MM.1S (cell line): ENCODE measurements at regions not wholly inside any gene's neighbourhood (a gene's known extent, or its start where the extent isn't known, plus 50 kb on each side); places are given as distances from the start of the nearest gene placed in this dataset.

Experiments
- DNase-seq: peaks from one replicate; pipeline ENCODE4 v3.0.0-alpha.2; 2015
- H2AFZ ChIP-seq: fragments of 300-600 bp; sonication (generic); 2 replicates; pipeline ENCODE4 v1.6.0; 2016; ENCODE audit warnings: antibody characterized with exemption, low read length
- H3F3A ChIP-seq: fragments of 300-600 bp; sonication (generic); 2 replicates; pipeline ENCODE4 v1.6.1; 2016; ENCODE audit warnings: mild to moderate bottlenecking, antibody characterized with exemption, low read length, moderate library complexity, mixed read lengths; ENCODE audit not compliant: insufficient read depth
- H3K27ac ChIP-seq: fragments of 300-600 bp; sonication (generic); 2 replicates; pipeline ENCODE4 v1.5.1; 2016; ENCODE audit warnings: mild to moderate bottlenecking, low read length
- H3K27me3 ChIP-seq: fragments of 300-600 bp; sonication (generic); replicated peaks from 2 replicates; pipeline ENCODE4 v1.6.0; 2016; ENCODE audit warnings: low read length; ENCODE audit not compliant: insufficient read depth
- H3K36me3 ChIP-seq: fragments of 300-600 bp; sonication (generic); replicated peaks from 2 replicates; pipeline ENCODE4 v1.6.1; 2016; ENCODE audit warnings: mild to moderate bottlenecking, low read length, mixed read lengths; ENCODE audit not compliant: insufficient read depth
- H3K4me1 ChIP-seq: fragments of 300-600 bp; sonication (generic); 2 replicates; pipeline ENCODE4 v1.6.1; 2016; ENCODE audit warnings: low read length, mixed read lengths
- H3K4me2 ChIP-seq: fragments of 300-600 bp; sonication (generic); 2 replicates; pipeline ENCODE4 v1.6.0; 2016; ENCODE audit warnings: low read depth, low read length
- H3K4me3 ChIP-seq: fragments of 300-600 bp; sonication (generic); 2 replicates; pipeline ENCODE4 v1.5.1; 2016; ENCODE audit warnings: low read length, mixed read lengths
- H3K79me2 ChIP-seq: fragments of 300-600 bp; sonication (generic); 2 replicates; pipeline ENCODE4 v1.6.1; 2016; ENCODE audit warnings: mixed run types, low read length, mixed read lengths
- H3K9ac ChIP-seq: fragments of 300-600 bp; sonication (generic); 2 replicates; pipeline ENCODE4 v1.6.1; 2016; ENCODE audit warnings: low read length, mixed read lengths
- H3K9me2 ChIP-seq: fragments of 300-600 bp; sonication (generic); replicated peaks from 2 replicates; pipeline ENCODE4 v1.6.1; 2016; ENCODE audit warnings: mild to moderate bottlenecking, low read length, mixed read lengths; ENCODE audit not compliant: insufficient read depth
- H3K9me3 ChIP-seq: fragments of 300-600 bp; sonication (generic); replicated peaks from 2 replicates; pipeline ENCODE4 v1.6.1; 2016; ENCODE audit warnings: mild to moderate bottlenecking, low read length, mixed read lengths; ENCODE audit not compliant: insufficient read depth
- H4K20me1 ChIP-seq: fragments of 300-600 bp; sonication (generic); 2 replicates; pipeline ENCODE4 v1.6.1; 2016; ENCODE audit warnings: mild to moderate bottlenecking, low read length, moderate library complexity, mixed read lengths; ENCODE audit not compliant: insufficient read depth
- CTCF ChIP-seq: fragments of 300-600 bp; sonication (generic); IDR thresholded peaks from 2 replicates; pipeline ENCODE4 v1.5.1; 2016; ENCODE audit warnings: antibody characterized with exemption, low read length, mixed read lengths
- EZH2 ChIP-seq: fragments of 300-600 bp; sonication (generic); optimal IDR thresholded peaks from 2 replicates; pipeline ENCODE3; 2017; ENCODE audit warnings: low read depth, mild to moderate bottlenecking, antibody characterized with exemption, low read length, mixed read lengths
- EZH2phosphoT487 ChIP-seq: fragments of 300-600 bp; sonication (generic); IDR thresholded peaks from 2 replicates; pipeline ENCODE4 v1.6.1; 2018; ENCODE audit warnings: antibody characterized with exemption, low read length

DNA sequence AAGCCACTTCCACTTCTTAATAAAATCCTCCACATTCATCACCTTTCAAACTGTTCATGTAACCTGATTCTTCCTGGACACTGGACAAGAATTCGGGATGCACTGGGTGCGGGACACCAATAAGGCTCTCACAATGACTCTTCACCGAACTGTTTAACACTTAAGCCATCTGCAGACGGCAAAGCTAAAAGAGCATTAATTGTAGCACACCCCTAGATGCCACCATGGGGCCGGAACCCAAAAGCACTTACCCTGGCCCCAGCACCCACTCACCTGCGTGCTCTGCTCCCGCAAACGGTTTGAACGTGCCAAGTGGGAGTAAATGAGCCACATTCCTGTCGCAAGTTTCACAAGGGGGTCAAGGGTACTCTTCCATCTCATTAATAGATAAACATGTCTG, 254.3 kb upstream of the PRR20A start:
- Histone ChIP-seq H3K9me2 (no peaks in the 10 kb centered on the region), H3K4me3 (no peak overlapping the region), H3K79me2 (no peaks in the 10 kb centered on the region), H3K36me3 (no peaks in the 10 kb centered on the region), H2AFZ (no peak overlapping the region), H4K20me1 (no peaks in the 10 kb centered on the region), H3K27ac (no peak overlapping the region), H3K4me2 (no peak overlapping the region), H3K27me3 (no peaks in the 10 kb centered on the region), H3K9ac (no peak overlapping the region), H3K9me3 (no peaks in the 10 kb centered on the region), H3F3A (no peaks in the 10 kb centered on the region), H3K4me1 (no peaks in the 10 kb centered on the region)
- DNase-seq: no peak
- no peak for TF ChIP-seq EZH2phosphoT487
- TF ChIP-seq EZH2: no peak
- no peak for TF ChIP-seq CTCF

GRCh38 chr13:56888455-56888854, 252.3 kb upstream of the PRR20A start:
- no peak for DNase-seq
- no peak overlapping the region for H2AFZ ChIP-seq
- no peaks in the 10 kb centered on the region for H3F3A ChIP-seq
- H3K9me3 ChIP-seq: no peaks in the 10 kb centered on the region
- H3K4me2 ChIP-seq: no peak overlapping the region
- no peaks in the 10 kb centered on the region for H3K4me1 ChIP-seq
- H3K9ac ChIP-seq: no peak overlapping the region
- H3K27me3 ChIP-seq: no peaks in the 10 kb centered on the region
- no peaks in the 10 kb centered on the region for H3K36me3 ChIP-seq
- no peak overlapping the region for H3K4me3 ChIP-seq
- H3K79me2 ChIP-seq: no peaks in the 10 kb centered on the region
- H3K9me2 ChIP-seq: no peaks in the 10 kb centered on the region
- no peak overlapping the region for H3K27ac ChIP-seq
- H4K20me1 ChIP-seq: no peaks in the 10 kb centered on the region
- TF ChIP-seq EZH2 (no peak), EZH2phosphoT487 (no peak), CTCF (no peak)

DNA sequence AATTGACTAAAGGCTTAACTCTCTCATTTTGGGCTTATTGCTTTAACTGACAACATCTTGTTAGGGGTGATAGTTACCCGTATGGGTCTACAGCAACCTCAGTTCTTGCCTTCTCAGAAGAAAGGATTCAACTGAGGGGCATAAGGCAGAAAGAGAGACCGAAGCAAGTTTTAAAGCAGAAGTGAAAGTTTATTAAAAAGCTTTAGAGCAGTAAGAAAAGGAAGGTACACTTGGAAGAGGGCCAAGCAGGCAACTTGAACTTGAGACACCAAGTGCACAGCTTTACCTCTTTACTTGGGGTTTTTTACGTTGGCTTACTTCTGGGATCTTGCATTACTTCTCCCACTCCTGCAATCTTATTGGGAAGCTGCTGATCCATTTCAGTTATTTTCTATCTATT, 246.9 kb upstream of the PRR20A start:
- Histone ChIP-seq H3F3A (no peaks in the 10 kb centered on the region), H3K27me3 (no peaks in the 10 kb centered on the region), H4K20me1 (no peaks in the 10 kb centered on the region), H3K9me3 (no peaks in the 10 kb centered on the region), H3K9me2 (no peaks in the 10 kb centered on the region), H3K4me1 (no peaks in the 10 kb centered on the region), H3K9ac (no peak overlapping the region), H3K4me2 (no peak overlapping the region), H3K79me2 (no peaks in the 10 kb centered on the region), H3K36me3 (no peaks in the 10 kb centered on the region), H3K4me3 (no peak overlapping the region), H2AFZ (no peak overlapping the region), H3K27ac (no peak overlapping the region)
- no peak for DNase-seq
- TF ChIP-seq EZH2 (no peak), EZH2phosphoT487 (no peak), CTCF (no peak)
